ENCODE measurements at regions not wholly inside any gene's neighbourhood (a gene's known extent, or its start where the extent isn't known, plus 50 kb on each side); places are given as distances from the start of the nearest gene placed in this dataset.

GRCh38 chr1:20432341-20432740, 53.7 kb downstream of the CAMK2N1 start:
- 70 to 87% (median 74%) methylated on average over 4 of the region's 4 CpGs for WGBS, 4 donors
- Histone ChIP-seq H3K9me3 (no peaks in the 10 kb centered on the region), H3K4me1 (peaks cover 0 to 3% (median 0%) of the 10 kb centered on the region in 12 donors), H3K4me3 (no peak overlapping the region), H3K27ac (peak overlapping the region in 1 of 12 donors; percentile 34), H3K27me3 (peaks cover 0 to 61% (median 20%) of the 10 kb centered on the region in 9 donors), H3K36me3 (no peaks in the 10 kb centered on the region)
- TF ChIP-seq POLR2A (IDR thresholded peaks at IDR 0.05) = no peak
- ATAC-seq = no peak
- intact Hi-C loops (cut with DNase I) = loop anchor here in 5 of 10 donors (5.0 kb wide), 3 partner anchors 200 to 220 kb away; no protein-coding TSS in a partner anchor
- no peak for DNase-seq

DNA sequence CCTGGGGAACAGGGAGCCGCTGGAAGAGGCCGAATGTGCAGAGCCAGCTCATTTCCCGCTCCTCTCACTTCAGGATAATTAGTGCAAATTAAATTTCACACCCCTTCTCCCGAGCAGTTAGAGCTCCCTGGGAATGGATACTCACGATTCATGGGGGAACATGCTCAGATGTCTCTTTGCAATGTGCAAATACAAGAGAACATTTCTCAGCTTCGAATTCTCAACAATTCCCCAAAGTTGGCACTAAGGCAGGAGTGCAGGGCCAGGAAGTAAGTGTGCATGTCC, 54.9 kb downstream of the CAMK2N1 start:
- intact Hi-C loops (cut with DNase I) = loop anchor here in 5 of 10 donors (5.0 kb wide), 3 partner anchors 199 to 219 kb away; no protein-coding TSS in a partner anchor

GRCh38 chr1:20430355-20431175, 55.4 kb downstream of the CAMK2N1 start:
- peaks cover 0 to 48% (median 15%) of the 10 kb centered on the region in 9 donors for H3K27me3 ChIP-seq
- H3K4me1 ChIP-seq = peaks cover 0 to 3% (median 0%) of the 10 kb centered on the region in 12 donors
- H3K27ac ChIP-seq = peak overlapping the region in 4 of 12 donors; percentile 33 to 53 (median 44)
- intact Hi-C loops (cut with DNase I) = loop anchor here in 5 of 10 donors (5.0 kb wide), 3 partner anchors 198 to 218 kb away; no protein-coding TSS in a partner anchor
- WGBS, 4 donors = 17 to 22% (median 18%) methylated on average over 12 of the region's 12 CpGs
- TF ChIP-seq, protein P1, sequence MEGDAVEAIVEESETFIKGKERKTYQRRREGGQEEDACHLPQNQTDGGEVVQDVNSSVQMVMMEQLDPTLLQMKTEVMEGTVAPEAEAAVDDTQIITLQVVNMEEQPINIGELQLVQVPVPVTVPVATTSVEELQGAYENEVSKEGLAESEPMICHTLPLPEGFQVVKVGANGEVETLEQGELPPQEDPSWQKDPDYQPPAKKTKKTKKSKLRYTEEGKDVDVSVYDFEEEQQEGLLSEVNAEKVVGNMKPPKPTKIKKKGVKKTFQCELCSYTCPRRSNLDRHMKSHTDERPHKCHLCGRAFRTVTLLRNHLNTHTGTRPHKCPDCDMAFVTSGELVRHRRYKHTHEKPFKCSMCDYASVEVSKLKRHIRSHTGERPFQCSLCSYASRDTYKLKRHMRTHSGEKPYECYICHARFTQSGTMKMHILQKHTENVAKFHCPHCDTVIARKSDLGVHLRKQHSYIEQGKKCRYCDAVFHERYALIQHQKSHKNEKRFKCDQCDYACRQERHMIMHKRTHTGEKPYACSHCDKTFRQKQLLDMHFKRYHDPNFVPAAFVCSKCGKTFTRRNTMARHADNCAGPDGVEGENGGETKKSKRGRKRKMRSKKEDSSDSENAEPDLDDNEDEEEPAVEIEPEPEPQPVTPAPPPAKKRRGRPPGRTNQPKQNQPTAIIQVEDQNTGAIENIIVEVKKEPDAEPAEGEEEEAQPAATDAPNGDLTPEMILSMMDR (IDR thresholded peaks at IDR 0.05) = peak; percentile 38 to 64 (median 54)
- no peak for TF ChIP-seq POLR2A (IDR thresholded peaks at IDR 0.05)
- no peak overlapping the region for H3K4me3 ChIP-seq
- ATAC-seq (peak in 3 of 4 donors; percentile 44 to 58 (median 49)), DNase-seq (peak in 2 of 5 donors; percentile 31 to 72)
- peaks cover 0 to 6% (median 2%) of the 10 kb centered on the region in 12 donors for H3K9me3 ChIP-seq
- no peaks in the 10 kb centered on the region for H3K36me3 ChIP-seq

More for the DNA sequence above, 54.9 kb downstream of the CAMK2N1 start:
- Histone ChIP-seq H3K4me3 (no peak overlapping the region), H3K36me3 (no peaks in the 10 kb centered on the region), H3K27ac (no peak overlapping the region), H3K9me3 (peaks cover 0 to under 1% (median 0%) of the 10 kb centered on the region in 12 donors), H3K27me3 (peaks cover 0 to 52% (median 19%) of the 10 kb centered on the region in 9 donors), H3K4me1 (peaks cover 0 to 3% (median 0%) of the 10 kb centered on the region in 12 donors)
- TF ChIP-seq POLR2A (IDR thresholded peaks at IDR 0.05) = no peak
- TF ChIP-seq, protein P1 (IDR thresholded peaks at IDR 0.05) = no peak
- no peak for DNase-seq
- ATAC-seq = no peak
- 22 to 30% (median 28%) methylated on average over 3 to 6 of the region's 6 CpGs for WGBS, 4 donors

DNA sequence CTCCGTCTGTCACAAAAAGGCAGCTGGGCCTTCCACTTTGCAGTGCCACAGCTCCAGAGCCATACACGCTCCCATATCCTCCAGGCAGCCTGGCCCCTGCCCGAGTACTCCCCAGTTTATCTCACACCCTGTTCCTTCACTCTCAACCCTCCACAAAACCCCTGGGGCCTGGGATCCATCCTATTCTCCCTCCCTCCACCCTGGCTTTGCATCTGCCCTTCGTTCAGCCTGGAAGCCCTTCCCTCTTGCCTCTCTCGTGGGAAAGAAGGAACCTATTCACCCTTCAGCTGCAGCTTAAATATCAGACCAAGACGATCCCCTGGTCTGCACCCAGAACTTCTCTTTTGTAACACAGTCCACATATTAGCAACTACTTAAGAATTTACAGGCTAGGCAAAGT, 56.7 kb downstream of the CAMK2N1 start:
- Histone ChIP-seq H3K27me3 (peaks cover 0 to 38% (median 11%) of the 10 kb centered on the region in 9 donors), H3K4me1 (peaks cover 0 to 3% (median 0%) of the 10 kb centered on the region in 12 donors), H3K27ac (peak overlapping the region in 8 of 12 donors; percentile 16 to 56 (median 40)), H3K36me3 (no peaks in the 10 kb centered on the region), H3K9me3 (peaks cover 0 to 18% (median 5%) of the 10 kb centered on the region in 12 donors), H3K4me3 (no peak overlapping the region)
- intact Hi-C loops (cut with DNase I) = no loop called here
- DNase-seq = peak in 3 of 5 donors; percentile 33 to 48 (median 43)
- WGBS, 4 donors = 27 to 42% (median 34%) methylated on average over 6 of the region's 6 CpGs
- no peak for TF ChIP-seq POLR2A (IDR thresholded peaks at IDR 0.05)
- TF ChIP-seq, protein P1 (IDR thresholded peaks at IDR 0.05) = no peak
- ATAC-seq = peak in 3 of 4 donors; percentile 39 to 56 (median 39)

Measured in heart left ventricle (tissue), 16 donors.